MM.1S (cell line): ENCODE measurements at regions not wholly inside any gene's neighbourhood (a gene's known extent, or its start where the extent isn't known, plus 50 kb on each side); places are given as distances from the start of the nearest gene placed in this dataset.

Experiments used
- EZH2 ChIP-seq: fragments of 300-600 bp; sonication (generic); optimal IDR thresholded peaks from 2 replicates; pipeline ENCODE3; 2017; ENCODE audit warnings: low read depth, mild to moderate bottlenecking, antibody characterized with exemption, low read length, mixed read lengths
- EZH2phosphoT487 ChIP-seq: fragments of 300-600 bp; sonication (generic); IDR thresholded peaks from 2 replicates; pipeline ENCODE4 v1.6.1; 2018; ENCODE audit warnings: antibody characterized with exemption, low read length
- TF ChIP-seq, protein P1 (sequence below): fragments of 300-600 bp; sonication (generic); IDR thresholded peaks from 2 replicates; pipeline ENCODE4 v1.5.1; 2016; ENCODE audit warnings: antibody characterized with exemption, low read length, mixed read lengths

DNA sequence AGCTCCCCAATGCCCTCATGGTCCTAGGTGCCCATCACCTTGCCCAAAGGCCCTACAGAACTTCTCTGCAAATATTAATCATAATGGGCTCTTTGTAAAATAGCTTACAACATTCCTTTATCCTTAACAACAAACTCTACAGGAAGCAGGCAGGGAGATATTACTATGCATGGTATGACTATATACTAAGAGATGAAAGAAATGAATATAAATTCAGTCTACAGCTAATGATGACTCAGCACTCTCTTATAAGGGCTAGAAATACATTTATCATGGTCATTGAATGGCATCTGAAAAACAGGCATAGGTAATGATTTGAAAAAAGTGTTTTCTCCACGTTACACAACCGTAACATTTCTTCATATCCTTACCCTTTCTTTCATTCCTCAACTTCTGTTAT is 254.8 kb upstream of the DSEL start:
- TF ChIP-seq, protein P1, sequence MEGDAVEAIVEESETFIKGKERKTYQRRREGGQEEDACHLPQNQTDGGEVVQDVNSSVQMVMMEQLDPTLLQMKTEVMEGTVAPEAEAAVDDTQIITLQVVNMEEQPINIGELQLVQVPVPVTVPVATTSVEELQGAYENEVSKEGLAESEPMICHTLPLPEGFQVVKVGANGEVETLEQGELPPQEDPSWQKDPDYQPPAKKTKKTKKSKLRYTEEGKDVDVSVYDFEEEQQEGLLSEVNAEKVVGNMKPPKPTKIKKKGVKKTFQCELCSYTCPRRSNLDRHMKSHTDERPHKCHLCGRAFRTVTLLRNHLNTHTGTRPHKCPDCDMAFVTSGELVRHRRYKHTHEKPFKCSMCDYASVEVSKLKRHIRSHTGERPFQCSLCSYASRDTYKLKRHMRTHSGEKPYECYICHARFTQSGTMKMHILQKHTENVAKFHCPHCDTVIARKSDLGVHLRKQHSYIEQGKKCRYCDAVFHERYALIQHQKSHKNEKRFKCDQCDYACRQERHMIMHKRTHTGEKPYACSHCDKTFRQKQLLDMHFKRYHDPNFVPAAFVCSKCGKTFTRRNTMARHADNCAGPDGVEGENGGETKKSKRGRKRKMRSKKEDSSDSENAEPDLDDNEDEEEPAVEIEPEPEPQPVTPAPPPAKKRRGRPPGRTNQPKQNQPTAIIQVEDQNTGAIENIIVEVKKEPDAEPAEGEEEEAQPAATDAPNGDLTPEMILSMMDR, result no peak
- TF ChIP-seq EZH2 (no peak), EZH2phosphoT487 (no peak)
